RWPE2 (cell line): ENCODE measurements at regions not wholly inside any gene's neighbourhood (a gene's known extent, or its start where the extent isn't known, plus 50 kb on each side); places are given as distances from the start of the nearest gene placed in this dataset.

Experiments used
- ATAC-seq: fragments of 200-7000 bp; cut with Tn5 transposase; 3 replicates; pipeline ENCODE4 v1.9.1; 2021; ENCODE audit warnings: low read depth
- DNase-seq: peaks from one replicate; pipeline ENCODE4 v3.0.0-alpha.2; 2020; ENCODE audit warnings: low spot score
- H3K27ac ChIP-seq: fragments of 450-650 bp; 2 replicates; pipeline ENCODE4 v1.5.1; 2017; ENCODE audit warnings: mild to moderate bottlenecking; ENCODE audit not compliant: poor library complexity, severe bottlenecking
- H3K27me3 ChIP-seq: fragments of 250-450 bp; sonication (Bioruptor Pico); 2 replicates; pipeline ENCODE4 v1.5.1; 2021; ENCODE audit warnings: mild to moderate bottlenecking, moderate library complexity; ENCODE audit not compliant: insufficient read depth, poor library complexity, severe bottlenecking
- H3K36me3 ChIP-seq: fragments of 250-450 bp; sonication (Bioruptor Pico); 2 replicates; pipeline ENCODE4 v1.5.1; 2020; ENCODE audit warnings: low read depth, mild to moderate bottlenecking, moderate library complexity
- H3K4me1 ChIP-seq: fragments of 250-450 bp; sonication (Bioruptor Pico); 2 replicates; pipeline ENCODE4 v1.5.1; 2021; ENCODE audit warnings: mild to moderate bottlenecking, moderate library complexity; ENCODE audit not compliant: insufficient read depth, poor library complexity, severe bottlenecking
- H3K4me3 ChIP-seq: fragments of 250-450 bp; sonication (Bioruptor Pico); 2 replicates; pipeline ENCODE4 v1.5.1; 2021; ENCODE audit warnings: mild to moderate bottlenecking, moderate library complexity; ENCODE audit not compliant: severe bottlenecking
- H3K9me3 ChIP-seq: fragments of 250-450 bp; sonication (Bioruptor Pico); 2 replicates; pipeline ENCODE4 v1.5.1; 2021; ENCODE audit warnings: mild to moderate bottlenecking, moderate library complexity; ENCODE audit not compliant: severe bottlenecking
- TF ChIP-seq, protein P1 (sequence below): fragments of 450-650 bp; IDR thresholded peaks from one replicate; pipeline ENCODE4 v1.5.1; 2017; ENCODE audit warnings: mild to moderate bottlenecking, moderate library complexity; ENCODE audit not compliant: poor library complexity, severe bottlenecking

GRCh38 chr20:24877652-24878051, 71.4 kb upstream of the CST7 start:
- H3K4me3 ChIP-seq: no peak overlapping the region
- no peaks in the 10 kb centered on the region for H3K4me1 ChIP-seq
- DNase-seq (no peak), ATAC-seq (no peak)
- no peak overlapping the region for H3K27ac ChIP-seq
- no peaks in the 10 kb centered on the region for H3K36me3 ChIP-seq
- TF ChIP-seq, protein P1, sequence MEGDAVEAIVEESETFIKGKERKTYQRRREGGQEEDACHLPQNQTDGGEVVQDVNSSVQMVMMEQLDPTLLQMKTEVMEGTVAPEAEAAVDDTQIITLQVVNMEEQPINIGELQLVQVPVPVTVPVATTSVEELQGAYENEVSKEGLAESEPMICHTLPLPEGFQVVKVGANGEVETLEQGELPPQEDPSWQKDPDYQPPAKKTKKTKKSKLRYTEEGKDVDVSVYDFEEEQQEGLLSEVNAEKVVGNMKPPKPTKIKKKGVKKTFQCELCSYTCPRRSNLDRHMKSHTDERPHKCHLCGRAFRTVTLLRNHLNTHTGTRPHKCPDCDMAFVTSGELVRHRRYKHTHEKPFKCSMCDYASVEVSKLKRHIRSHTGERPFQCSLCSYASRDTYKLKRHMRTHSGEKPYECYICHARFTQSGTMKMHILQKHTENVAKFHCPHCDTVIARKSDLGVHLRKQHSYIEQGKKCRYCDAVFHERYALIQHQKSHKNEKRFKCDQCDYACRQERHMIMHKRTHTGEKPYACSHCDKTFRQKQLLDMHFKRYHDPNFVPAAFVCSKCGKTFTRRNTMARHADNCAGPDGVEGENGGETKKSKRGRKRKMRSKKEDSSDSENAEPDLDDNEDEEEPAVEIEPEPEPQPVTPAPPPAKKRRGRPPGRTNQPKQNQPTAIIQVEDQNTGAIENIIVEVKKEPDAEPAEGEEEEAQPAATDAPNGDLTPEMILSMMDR: no peak
- H3K27me3 ChIP-seq: no peaks in the 10 kb centered on the region
- no peaks in the 10 kb centered on the region for H3K9me3 ChIP-seq

DNA sequence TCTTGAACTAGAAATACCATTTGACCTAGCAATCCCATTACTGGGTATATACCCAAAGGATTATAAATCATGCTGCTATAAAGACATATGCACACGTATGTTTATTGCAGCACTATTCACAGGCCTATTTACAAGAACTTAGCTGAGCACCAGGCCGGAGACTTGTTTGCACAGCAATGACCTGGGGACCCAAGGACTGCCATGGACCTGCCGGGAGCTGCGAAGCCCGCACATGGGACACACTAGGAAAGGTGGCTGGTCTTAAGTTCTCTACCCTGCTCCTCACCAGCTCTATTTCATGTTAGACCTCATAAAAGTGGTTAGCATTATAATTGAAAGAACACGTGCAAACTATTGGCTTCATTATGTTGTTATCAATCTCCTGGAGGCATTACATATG, 70.4 kb upstream of the CST7 start:
- Histone ChIP-seq H3K4me1 (no peaks in the 10 kb centered on the region), H3K27ac (no peak overlapping the region), H3K9me3 (no peaks in the 10 kb centered on the region), H3K27me3 (peaks cover 8% of the 10 kb centered on the region), H3K4me3 (no peak overlapping the region), H3K36me3 (no peaks in the 10 kb centered on the region)
- no peak for ATAC-seq
- DNase-seq: no peak
- TF ChIP-seq, protein P1: no peak

DNA sequence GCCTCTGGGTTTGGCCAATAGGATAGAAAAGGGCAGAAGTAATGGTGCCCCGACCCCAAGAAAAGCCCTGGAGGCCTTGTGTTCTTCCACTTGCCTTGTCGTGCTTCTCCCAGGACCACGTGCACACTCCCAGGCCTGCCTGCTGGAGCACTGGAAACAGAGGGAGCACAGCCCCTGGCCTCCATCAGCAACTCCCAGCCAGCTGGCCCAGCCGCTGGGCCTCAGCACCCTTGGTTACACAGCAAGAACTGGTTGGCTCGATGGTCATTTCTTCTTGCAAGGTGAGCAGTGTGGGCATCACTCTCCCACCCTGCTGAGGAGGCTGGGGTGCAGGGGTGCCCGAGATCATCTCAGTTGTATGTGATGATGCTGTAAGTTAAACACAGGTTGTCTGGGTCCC, 69.2 kb upstream of the CST7 start:
- DNase-seq (no peak), ATAC-seq (no peak)
- no peak overlapping the region for H3K4me3 ChIP-seq
- no peaks in the 10 kb centered on the region for H3K9me3 ChIP-seq
- no peaks in the 10 kb centered on the region for H3K36me3 ChIP-seq
- peaks cover 9% of the 10 kb centered on the region for H3K27me3 ChIP-seq
- no peak overlapping the region for H3K27ac ChIP-seq
- TF ChIP-seq, protein P1: no peak
- H3K4me1 ChIP-seq: no peaks in the 10 kb centered on the region

DNA sequence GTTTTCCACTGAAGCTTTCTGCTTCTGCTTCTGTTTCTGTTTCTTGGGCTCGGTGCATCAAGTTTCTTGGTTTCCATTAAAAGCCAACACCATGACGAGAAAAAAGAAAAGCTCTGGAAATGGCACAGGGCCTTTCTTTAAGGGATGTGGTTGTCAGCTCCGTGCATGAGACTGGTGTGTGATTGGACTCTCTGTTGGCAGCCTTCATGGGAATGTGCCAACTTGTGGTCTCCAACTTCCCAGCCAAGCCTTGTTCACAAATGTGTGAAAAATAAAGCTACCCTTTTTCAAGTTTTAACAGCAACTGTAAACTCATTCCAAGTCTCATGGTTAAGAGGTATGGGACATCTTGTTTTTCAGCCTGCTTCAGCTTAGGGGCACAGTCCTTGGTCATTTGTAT, 68.7 kb upstream of the CST7 start:
- ATAC-seq: no peak
- peaks cover 12% of the 10 kb centered on the region for H3K27me3 ChIP-seq
- no peaks in the 10 kb centered on the region for H3K36me3 ChIP-seq
- no peaks in the 10 kb centered on the region for H3K4me1 ChIP-seq
- no peak overlapping the region for H3K4me3 ChIP-seq
- TF ChIP-seq, protein P1: no peak
- H3K9me3 ChIP-seq: no peaks in the 10 kb centered on the region
- no peak overlapping the region for H3K27ac ChIP-seq
- no peak for DNase-seq

DNA sequence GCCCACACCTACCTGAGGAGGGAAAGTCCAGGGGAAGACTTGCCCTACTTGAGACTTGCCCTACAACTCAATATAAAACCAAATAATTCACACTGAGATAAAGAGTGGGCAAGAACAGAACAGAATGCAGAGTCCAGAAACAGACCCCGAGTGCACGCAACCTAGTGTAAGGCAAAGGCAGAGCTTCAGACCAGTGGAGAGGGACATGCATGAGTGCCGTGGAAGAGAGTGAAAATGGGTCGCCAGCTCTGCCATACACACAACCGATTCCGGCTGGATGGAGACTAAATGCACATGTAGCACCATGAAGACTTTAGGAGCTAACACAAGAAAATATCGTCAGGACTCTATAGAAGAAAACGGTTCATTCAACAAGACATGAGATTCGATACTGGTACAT, 58.8 kb upstream of the CST7 start:
- Histone ChIP-seq H3K4me3 (no peak overlapping the region), H3K36me3 (no peaks in the 10 kb centered on the region), H3K4me1 (no peaks in the 10 kb centered on the region), H3K9me3 (no peaks in the 10 kb centered on the region), H3K27ac (no peak overlapping the region), H3K27me3 (peaks cover 33% of the 10 kb centered on the region)
- TF ChIP-seq, protein P1: no peak
- DNase-seq (no peak), ATAC-seq (no peak)
